IPS-20b (cell line): ENCODE measurements at regions not wholly inside any gene's neighbourhood (a gene's known extent, or its start where the extent isn't known, plus 50 kb on each side); places are given as distances from the start of the nearest gene placed in this dataset.

ENCODE experiments used
- H3K27ac ChIP-seq: one replicate; pipeline ENCODE4 v1.5.1; 2013; ENCODE audit warnings: low read length
- H3K27me3 ChIP-seq: 2 replicates; pipeline ENCODE4 v1.6.1; 2013; ENCODE audit warnings: mild to moderate bottlenecking, low read length, inconsistent platforms; ENCODE audit not compliant: insufficient read depth
- H3K36me3 ChIP-seq: 2 replicates; pipeline ENCODE4 v1.6.1; 2013; ENCODE audit warnings: low read depth, mild to moderate bottlenecking, inconsistent platforms, low read length, moderate library complexity; ENCODE audit not compliant: insufficient read depth
- H3K4me1 ChIP-seq: 2 replicates; pipeline ENCODE4 v1.6.1; 2013; ENCODE audit warnings: mild to moderate bottlenecking, control low read depth, inconsistent platforms, low read length, moderate library complexity; ENCODE audit not compliant: insufficient read depth
- H3K4me3 ChIP-seq: 2 replicates; pipeline ENCODE4 v1.5.1; 2013; ENCODE audit warnings: mild to moderate bottlenecking, low read length, inconsistent platforms
- H3K9ac ChIP-seq: 2 replicates; pipeline ENCODE4 v1.6.1; 2013; ENCODE audit warnings: low read depth, mild to moderate bottlenecking, inconsistent platforms, low read length, moderate library complexity
- H3K9me3 ChIP-seq: 2 replicates; pipeline ENCODE4 v1.6.1; 2013; ENCODE audit warnings: mild to moderate bottlenecking, low read depth, low read length, inconsistent platforms; ENCODE audit not compliant: insufficient read depth

- Histone ChIP-seq H3K9ac (no peak overlapping the region), H3K4me3 (no peak overlapping the region), H3K36me3 (no peaks in the 10 kb centered on the region), H3K27ac (no peak overlapping the region), H3K9me3 (no peaks in the 10 kb centered on the region), H3K27me3 (no peaks in the 10 kb centered on the region), H3K4me1 (no peaks in the 10 kb centered on the region)
Measured at GRCh38 chr13:82305588-82305987, 1576.7 kb downstream of the SLITRK1 start.

GRCh38 chr13:82298106-82298505, 1584.2 kb downstream of the SLITRK1 start:
- H3K27ac ChIP-seq, result no peak overlapping the region
- H3K36me3 ChIP-seq, result no peaks in the 10 kb centered on the region
- no peaks in the 10 kb centered on the region for H3K4me1 ChIP-seq
- no peak overlapping the region for H3K4me3 ChIP-seq
- H3K27me3 ChIP-seq, result no peaks in the 10 kb centered on the region
- no peak overlapping the region for H3K9ac ChIP-seq
- no peaks in the 10 kb centered on the region for H3K9me3 ChIP-seq

GRCh38 chr13:82294226-82294625, 1588.0 kb downstream of the SLITRK1 start:
- Histone ChIP-seq H3K27ac (no peak overlapping the region), H3K9ac (no peak overlapping the region), H3K27me3 (no peaks in the 10 kb centered on the region), H3K36me3 (no peaks in the 10 kb centered on the region), H3K4me1 (no peaks in the 10 kb centered on the region), H3K4me3 (no peak overlapping the region), H3K9me3 (no peaks in the 10 kb centered on the region)

- Histone ChIP-seq H3K36me3 (no peaks in the 10 kb centered on the region), H3K9ac (no peak overlapping the region), H3K27ac (no peak overlapping the region), H3K27me3 (no peaks in the 10 kb centered on the region), H3K4me1 (no peaks in the 10 kb centered on the region), H3K9me3 (no peaks in the 10 kb centered on the region), H3K4me3 (no peak overlapping the region)
Measured at GRCh38 chr13:82292334-82292733, 1589.9 kb downstream of the SLITRK1 start.

- Histone ChIP-seq H3K27ac (no peak overlapping the region), H3K27me3 (no peaks in the 10 kb centered on the region), H3K9ac (no peak overlapping the region), H3K36me3 (no peaks in the 10 kb centered on the region), H3K4me3 (no peak overlapping the region), H3K9me3 (no peaks in the 10 kb centered on the region), H3K4me1 (no peaks in the 10 kb centered on the region)
Measured at GRCh38 chr13:82291852-82292251, 1590.4 kb downstream of the SLITRK1 start.

- no peak overlapping the region for H3K4me3 ChIP-seq
- H3K36me3 ChIP-seq, result no peaks in the 10 kb centered on the region
- H3K9ac ChIP-seq, result no peak overlapping the region
- H3K4me1 ChIP-seq, result no peaks in the 10 kb centered on the region
- no peaks in the 10 kb centered on the region for H3K27me3 ChIP-seq
- no peak overlapping the region for H3K27ac ChIP-seq
- no peaks in the 10 kb centered on the region for H3K9me3 ChIP-seq
Measured at GRCh38 chr13:82275644-82276043, 1606.6 kb downstream of the SLITRK1 start.

GRCh38 chr13:82259284-82259683, 1623.0 kb downstream of the SLITRK1 start:
- Histone ChIP-seq H3K9ac (no peak overlapping the region), H3K27me3 (no peaks in the 10 kb centered on the region), H3K27ac (no peak overlapping the region), H3K36me3 (no peaks in the 10 kb centered on the region), H3K4me1 (no peaks in the 10 kb centered on the region), H3K9me3 (no peaks in the 10 kb centered on the region), H3K4me3 (no peak overlapping the region)

- no peaks in the 10 kb centered on the region for H3K27me3 ChIP-seq
- no peaks in the 10 kb centered on the region for H3K36me3 ChIP-seq
- no peaks in the 10 kb centered on the region for H3K4me1 ChIP-seq
- H3K27ac ChIP-seq, result no peak overlapping the region
- H3K9ac ChIP-seq, result no peak overlapping the region
- no peaks in the 10 kb centered on the region for H3K9me3 ChIP-seq
- no peak overlapping the region for H3K4me3 ChIP-seq
Measured at GRCh38 chr13:82257790-82258507, 1624.3 kb downstream of the SLITRK1 start.

GRCh38 chr13:82248762-82249161, 1633.5 kb downstream of the SLITRK1 start:
- no peaks in the 10 kb centered on the region for H3K36me3 ChIP-seq
- H3K27ac ChIP-seq, result no peak overlapping the region
- H3K27me3 ChIP-seq, result no peaks in the 10 kb centered on the region
- no peak overlapping the region for H3K4me3 ChIP-seq
- H3K9me3 ChIP-seq, result no peaks in the 10 kb centered on the region
- H3K4me1 ChIP-seq, result no peaks in the 10 kb centered on the region
- no peak overlapping the region for H3K9ac ChIP-seq

- no peak overlapping the region for H3K27ac ChIP-seq
- H3K4me3 ChIP-seq, result no peak overlapping the region
- H3K9me3 ChIP-seq, result no peaks in the 10 kb centered on the region
- H3K36me3 ChIP-seq, result no peaks in the 10 kb centered on the region
- no peak overlapping the region for H3K9ac ChIP-seq
- no peaks in the 10 kb centered on the region for H3K4me1 ChIP-seq
- H3K27me3 ChIP-seq, result no peaks in the 10 kb centered on the region
Measured at GRCh38 chr13:82245860-82246259, 1636.4 kb downstream of the SLITRK1 start.

GRCh38 chr13:82224806-82225205, 1657.5 kb downstream of the SLITRK1 start:
- Histone ChIP-seq H3K4me3 (no peak overlapping the region), H3K27me3 (no peaks in the 10 kb centered on the region), H3K36me3 (no peaks in the 10 kb centered on the region), H3K9ac (no peak overlapping the region), H3K9me3 (peaks cover 8% of the 10 kb centered on the region), H3K4me1 (no peaks in the 10 kb centered on the region), H3K27ac (no peak overlapping the region)

- Histone ChIP-seq H3K9ac (no peak overlapping the region), H3K4me3 (no peak overlapping the region), H3K4me1 (no peaks in the 10 kb centered on the region), H3K9me3 (no peaks in the 10 kb centered on the region), H3K36me3 (no peaks in the 10 kb centered on the region), H3K27me3 (no peaks in the 10 kb centered on the region), H3K27ac (no peak overlapping the region)
Measured at GRCh38 chr13:82221621-82222020, 1660.7 kb downstream of the SLITRK1 start.
